ENCODE measurements at regions not wholly inside any gene's neighbourhood (a gene's known extent, or its start where the extent isn't known, plus 50 kb on each side); places are given as distances from the start of the nearest gene placed in this dataset.

DNA sequence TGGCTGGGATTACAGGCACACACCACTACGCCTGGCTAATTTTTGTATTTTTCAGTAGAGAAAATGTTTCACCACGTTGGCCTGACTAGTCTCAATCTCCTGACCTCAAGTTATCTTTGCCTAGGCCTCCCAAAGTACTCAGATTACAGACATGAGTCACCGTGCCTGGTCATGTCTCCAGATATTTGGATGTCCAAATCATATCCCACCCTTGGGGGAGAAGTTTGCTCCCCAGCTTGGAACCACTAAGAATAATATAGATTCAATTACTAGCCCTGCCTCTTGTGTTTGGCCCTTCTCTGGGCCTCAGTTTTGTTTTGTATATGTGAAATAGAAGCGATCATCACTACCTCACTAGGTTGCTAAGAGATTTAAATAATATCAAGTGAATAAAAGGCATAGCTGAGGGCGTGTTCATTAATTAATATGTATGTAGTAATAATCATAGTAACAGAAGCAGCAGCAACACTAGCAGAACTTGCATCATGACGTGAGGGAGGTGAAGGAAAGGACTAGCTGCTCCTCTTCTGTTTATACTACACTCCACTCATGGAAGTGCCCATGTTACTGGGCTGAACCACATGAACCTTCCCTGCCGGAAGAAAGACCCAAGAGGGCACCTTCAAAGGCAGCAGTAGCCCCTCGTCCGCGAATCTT is 253.6 kb upstream of the XYLT1 start:
- Histone ChIP-seq H3K27ac (ENCODE audit: low read depth, low read length) (peak overlapping the region; percentile 88), H3K4me3 (ENCODE audit: insufficient read depth, low read length) (no peak overlapping the region)

GRCh38 chr16:17723531-17724134 is 252.9 kb upstream of the XYLT1 start:
- peak overlapping the region; percentile 54 for H3K4me2 ChIP-seq (ENCODE audit: insufficient read depth, low read length)

More for the DNA sequence above, 253.6 kb upstream of the XYLT1 start:
- no peaks in the 10 kb centered on the region for H3K79me2 ChIP-seq (ENCODE audit: insufficient read depth, low read length)
- peak overlapping the region; percentile 54 for H3K4me2 ChIP-seq (ENCODE audit: insufficient read depth, low read length)
- TF ChIP-seq, protein P1, sequence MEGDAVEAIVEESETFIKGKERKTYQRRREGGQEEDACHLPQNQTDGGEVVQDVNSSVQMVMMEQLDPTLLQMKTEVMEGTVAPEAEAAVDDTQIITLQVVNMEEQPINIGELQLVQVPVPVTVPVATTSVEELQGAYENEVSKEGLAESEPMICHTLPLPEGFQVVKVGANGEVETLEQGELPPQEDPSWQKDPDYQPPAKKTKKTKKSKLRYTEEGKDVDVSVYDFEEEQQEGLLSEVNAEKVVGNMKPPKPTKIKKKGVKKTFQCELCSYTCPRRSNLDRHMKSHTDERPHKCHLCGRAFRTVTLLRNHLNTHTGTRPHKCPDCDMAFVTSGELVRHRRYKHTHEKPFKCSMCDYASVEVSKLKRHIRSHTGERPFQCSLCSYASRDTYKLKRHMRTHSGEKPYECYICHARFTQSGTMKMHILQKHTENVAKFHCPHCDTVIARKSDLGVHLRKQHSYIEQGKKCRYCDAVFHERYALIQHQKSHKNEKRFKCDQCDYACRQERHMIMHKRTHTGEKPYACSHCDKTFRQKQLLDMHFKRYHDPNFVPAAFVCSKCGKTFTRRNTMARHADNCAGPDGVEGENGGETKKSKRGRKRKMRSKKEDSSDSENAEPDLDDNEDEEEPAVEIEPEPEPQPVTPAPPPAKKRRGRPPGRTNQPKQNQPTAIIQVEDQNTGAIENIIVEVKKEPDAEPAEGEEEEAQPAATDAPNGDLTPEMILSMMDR (IDR thresholded peaks at IDR 0.05; ENCODE audit: extremely low read depth, low read depth, low read length), result no peak
- peak overlapping the region; percentile 24 for H2AFZ ChIP-seq (ENCODE audit: low read length)
- H3K36me3 ChIP-seq (ENCODE audit: insufficient read depth, low read length), result no peaks in the 10 kb centered on the region
- DNase-seq (ENCODE audit: insufficient read length, low spot score, missing footprints), result peak; percentile 55
- peaks cover 17% of the 10 kb centered on the region for H3K4me1 ChIP-seq (ENCODE audit: insufficient read depth, low read length)
- no peaks in the 10 kb centered on the region for H4K20me1 ChIP-seq (ENCODE audit: insufficient read depth, low read length)
- no peaks in the 10 kb centered on the region for H3K27me3 ChIP-seq (ENCODE audit: insufficient read depth, low read length)
- H3K9me3 ChIP-seq (ENCODE audit: low read depth, low read length), result no peaks in the 10 kb centered on the region

DNA sequence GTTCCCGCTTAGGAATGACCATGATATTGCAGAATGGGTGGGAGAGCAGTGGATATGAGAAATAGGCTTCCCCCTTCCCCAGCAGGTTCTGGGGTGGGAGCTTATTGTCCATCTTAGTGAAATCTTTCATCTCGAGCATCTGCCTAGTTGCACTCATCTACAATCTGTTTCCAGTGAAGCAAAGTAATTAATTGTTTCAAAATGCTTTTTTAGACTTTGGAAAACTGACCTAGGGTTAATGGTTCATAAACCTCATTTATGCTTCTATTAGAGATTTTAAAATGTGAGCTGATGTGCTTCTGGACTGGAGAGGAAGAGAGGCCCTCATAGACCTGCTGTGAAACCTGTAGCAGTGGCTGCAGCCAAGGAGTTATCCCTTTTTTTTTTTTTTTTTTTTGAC is 247.7 kb upstream of the XYLT1 start:
- Histone ChIP-seq H3K4me3 (ENCODE audit: insufficient read depth, low read length) (no peak overlapping the region), H4K20me1 (ENCODE audit: insufficient read depth, low read length) (no peaks in the 10 kb centered on the region), H3K27me3 (ENCODE audit: insufficient read depth, low read length) (no peaks in the 10 kb centered on the region), H3K79me2 (ENCODE audit: insufficient read depth, low read length) (no peaks in the 10 kb centered on the region), H3K9me3 (ENCODE audit: low read depth, low read length) (no peaks in the 10 kb centered on the region), H2AFZ (ENCODE audit: low read length) (no peak overlapping the region), H3K4me1 (ENCODE audit: insufficient read depth, low read length) (peaks cover 3% of the 10 kb centered on the region), H3K36me3 (ENCODE audit: insufficient read depth, low read length) (no peaks in the 10 kb centered on the region), H3K27ac (ENCODE audit: low read depth, low read length) (no peak overlapping the region), H3K4me2 (ENCODE audit: insufficient read depth, low read length) (no peak overlapping the region)
- DNase-seq (ENCODE audit: insufficient read length, low spot score, missing footprints), result no peak
- TF ChIP-seq, protein P1 (IDR thresholded peaks at IDR 0.05; ENCODE audit: extremely low read depth, low read depth, low read length), result no peak

More at GRCh38 chr16:17723531-17724134, 252.9 kb upstream of the XYLT1 start:
- Histone ChIP-seq H3K27me3 (ENCODE audit: insufficient read depth, low read length) (no peaks in the 10 kb centered on the region), H3K79me2 (ENCODE audit: insufficient read depth, low read length) (no peaks in the 10 kb centered on the region), H4K20me1 (ENCODE audit: insufficient read depth, low read length) (no peaks in the 10 kb centered on the region), H2AFZ (ENCODE audit: low read length) (peak overlapping the region; percentile 24), H3K36me3 (ENCODE audit: insufficient read depth, low read length) (no peaks in the 10 kb centered on the region), H3K9me3 (ENCODE audit: low read depth, low read length) (no peaks in the 10 kb centered on the region), H3K27ac (ENCODE audit: low read depth, low read length) (peak overlapping the region; percentile 88), H3K4me3 (ENCODE audit: insufficient read depth, low read length) (no peak overlapping the region), H3K4me1 (ENCODE audit: insufficient read depth, low read length) (peaks cover 17% of the 10 kb centered on the region)
- TF ChIP-seq, protein P1 (IDR thresholded peaks at IDR 0.05; ENCODE audit: extremely low read depth, low read depth, low read length), result no peak
- peak; percentile 57 for DNase-seq (ENCODE audit: insufficient read length, low spot score, missing footprints)

DNA sequence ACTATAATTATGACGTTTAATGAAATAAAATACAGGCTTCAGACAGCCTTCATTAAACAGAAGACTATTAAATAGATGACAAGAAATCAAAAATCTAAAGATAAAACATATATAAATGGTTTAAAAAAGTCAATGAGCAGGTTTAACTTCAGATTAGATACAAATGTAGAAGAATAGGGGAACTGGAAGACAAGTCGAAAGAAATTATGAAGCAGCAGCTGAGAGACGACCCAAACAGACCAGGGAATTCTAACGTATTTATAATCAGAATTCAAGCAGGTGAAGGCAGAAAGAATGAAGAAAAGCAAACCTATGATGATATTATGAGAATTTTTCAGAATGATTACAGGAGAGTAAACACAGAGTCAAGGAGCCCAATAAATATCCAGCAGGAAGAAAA is 235.1 kb upstream of the XYLT1 start:
- no peaks in the 10 kb centered on the region for H3K27me3 ChIP-seq (ENCODE audit: insufficient read depth, low read length)
- DNase-seq (ENCODE audit: insufficient read length, low spot score, missing footprints), result no peak
- no peaks in the 10 kb centered on the region for H4K20me1 ChIP-seq (ENCODE audit: insufficient read depth, low read length)
- no peak overlapping the region for H3K4me2 ChIP-seq (ENCODE audit: insufficient read depth, low read length)
- H3K4me1 ChIP-seq (ENCODE audit: insufficient read depth, low read length), result no peaks in the 10 kb centered on the region
- no peak overlapping the region for H3K27ac ChIP-seq (ENCODE audit: low read depth, low read length)
- no peak overlapping the region for H3K4me3 ChIP-seq (ENCODE audit: insufficient read depth, low read length)
- no peak overlapping the region for H2AFZ ChIP-seq (ENCODE audit: low read length)
- H3K79me2 ChIP-seq (ENCODE audit: insufficient read depth, low read length), result no peaks in the 10 kb centered on the region
- TF ChIP-seq, protein P1 (IDR thresholded peaks at IDR 0.05; ENCODE audit: extremely low read depth, low read depth, low read length), result no peak
- no peaks in the 10 kb centered on the region for H3K9me3 ChIP-seq (ENCODE audit: low read depth, low read length)
- no peaks in the 10 kb centered on the region for H3K36me3 ChIP-seq (ENCODE audit: insufficient read depth, low read length)

Measured in osteoblast (primary cell).